Bronchial epithelial cell (primary cell): ENCODE measurements at regions not wholly inside any gene's neighbourhood (a gene's known extent, or its start where the extent isn't known, plus 50 kb on each side); places are given as distances from the start of the nearest gene placed in this dataset.

Experiments used
- DNase-seq: peaks from one replicate; pipeline ENCODE4 v3.0.0-alpha.2; 2010; ENCODE audit warnings: low read depth
- FAIRE-seq: peaks from 2 replicates; lab custom pipeline; 2011; peaks lifted over from hg19 to GRCh38; lab: Jason Lieb, UNC
- H3K27me3 ChIP-seq: 2 replicates; pipeline ENCODE4 v1.5.1; 2011; ENCODE audit warnings: low read length; ENCODE audit not compliant: control insufficient read depth, insufficient read depth
- H3K36me3 ChIP-seq: 2 replicates; pipeline ENCODE4 v1.5.1; 2011; ENCODE audit warnings: low read length; ENCODE audit not compliant: control insufficient read depth, insufficient read depth
- H3K4me3 ChIP-seq: 2 replicates; pipeline ENCODE4 v1.5.1; 2011; ENCODE audit warnings: mild to moderate bottlenecking, low read depth, low read length, control low read depth
- CTCF ChIP-seq: IDR thresholded peaks from 2 replicates; pipeline ENCODE4 v1.5.1; 2011; ENCODE audit warnings: mild to moderate bottlenecking, moderate library complexity, low read length, control low read depth, inconsistent platforms; ENCODE audit not compliant: insufficient read depth, severe bottlenecking

GRCh38 chr4:8939840-8940742 is 68.5 kb upstream of the HMX1 start:
- no peak for TF ChIP-seq CTCF
- no peaks in the 10 kb centered on the region for H3K36me3 ChIP-seq
- no peak overlapping the region for H3K4me3 ChIP-seq
- FAIRE-seq, result no peak
- no peak for DNase-seq
- H3K27me3 ChIP-seq, result no peaks in the 10 kb centered on the region

- DNase-seq (no peak), FAIRE-seq (no peak)
- H3K4me3 ChIP-seq, result no peak overlapping the region
- TF ChIP-seq CTCF, result no peak
- no peaks in the 10 kb centered on the region for H3K36me3 ChIP-seq
- H3K27me3 ChIP-seq, result no peaks in the 10 kb centered on the region
These were observed 67.7 kb upstream of the HMX1 start for GRCh38 chr4:8939160-8939839.

GRCh38 chr4:8938623-8939022 is 67.0 kb upstream of the HMX1 start:
- H3K27me3 ChIP-seq, result no peaks in the 10 kb centered on the region
- TF ChIP-seq CTCF, result no peak
- DNase-seq, result no peak
- no peaks in the 10 kb centered on the region for H3K36me3 ChIP-seq
- no peak for FAIRE-seq
- H3K4me3 ChIP-seq, result no peak overlapping the region

- no peak for FAIRE-seq
- Histone ChIP-seq H3K36me3 (no peaks in the 10 kb centered on the region), H3K4me3 (no peak overlapping the region), H3K27me3 (no peaks in the 10 kb centered on the region)
- TF ChIP-seq CTCF, result no peak
- no peak for DNase-seq
These were observed 66.5 kb upstream of the HMX1 start for GRCh38 chr4:8938137-8938536.

GRCh38 chr4:8932884-8933283 is 61.2 kb upstream of the HMX1 start:
- no peak overlapping the region for H3K4me3 ChIP-seq
- TF ChIP-seq CTCF, result no peak
- no peaks in the 10 kb centered on the region for H3K27me3 ChIP-seq
- no peak for FAIRE-seq
- DNase-seq, result no peak
- no peaks in the 10 kb centered on the region for H3K36me3 ChIP-seq
